ENCODE measurements at regions not wholly inside any gene's neighbourhood (a gene's known extent, or its start where the extent isn't known, plus 50 kb on each side); places are given as distances from the start of the nearest gene placed in this dataset.

DNA sequence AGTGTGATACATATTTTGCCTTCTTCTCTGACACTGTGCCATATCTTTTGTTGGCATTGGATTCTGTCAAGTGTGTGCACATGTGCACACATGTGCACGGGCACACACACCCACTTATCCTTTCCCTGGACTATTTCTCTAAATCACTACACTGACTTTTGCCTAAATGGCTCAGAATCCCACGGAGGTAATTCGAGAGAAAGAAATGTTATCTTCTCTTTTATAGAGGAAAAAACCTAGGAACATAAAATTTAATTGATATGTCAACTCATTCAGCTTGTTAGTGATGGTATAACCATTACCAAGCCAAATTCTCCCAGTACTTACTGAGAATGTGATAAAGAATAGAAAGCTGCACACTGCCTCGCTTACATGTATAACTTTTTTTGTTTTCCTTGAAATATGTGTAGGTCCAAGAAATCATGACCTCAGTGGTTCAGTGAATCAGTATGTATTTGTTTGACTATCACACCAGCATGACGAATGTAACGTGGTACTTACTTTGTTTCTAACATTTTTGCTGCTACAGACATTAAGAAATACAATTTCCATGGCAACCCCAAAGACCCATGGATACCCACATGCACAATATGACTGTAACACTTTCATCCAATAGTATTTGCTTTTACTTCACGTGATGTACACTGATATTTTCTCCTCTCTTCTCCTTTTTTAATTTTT, 163.0 kb downstream of the PCDH7 start (continued):
- TF ChIP-seq, protein P1, sequence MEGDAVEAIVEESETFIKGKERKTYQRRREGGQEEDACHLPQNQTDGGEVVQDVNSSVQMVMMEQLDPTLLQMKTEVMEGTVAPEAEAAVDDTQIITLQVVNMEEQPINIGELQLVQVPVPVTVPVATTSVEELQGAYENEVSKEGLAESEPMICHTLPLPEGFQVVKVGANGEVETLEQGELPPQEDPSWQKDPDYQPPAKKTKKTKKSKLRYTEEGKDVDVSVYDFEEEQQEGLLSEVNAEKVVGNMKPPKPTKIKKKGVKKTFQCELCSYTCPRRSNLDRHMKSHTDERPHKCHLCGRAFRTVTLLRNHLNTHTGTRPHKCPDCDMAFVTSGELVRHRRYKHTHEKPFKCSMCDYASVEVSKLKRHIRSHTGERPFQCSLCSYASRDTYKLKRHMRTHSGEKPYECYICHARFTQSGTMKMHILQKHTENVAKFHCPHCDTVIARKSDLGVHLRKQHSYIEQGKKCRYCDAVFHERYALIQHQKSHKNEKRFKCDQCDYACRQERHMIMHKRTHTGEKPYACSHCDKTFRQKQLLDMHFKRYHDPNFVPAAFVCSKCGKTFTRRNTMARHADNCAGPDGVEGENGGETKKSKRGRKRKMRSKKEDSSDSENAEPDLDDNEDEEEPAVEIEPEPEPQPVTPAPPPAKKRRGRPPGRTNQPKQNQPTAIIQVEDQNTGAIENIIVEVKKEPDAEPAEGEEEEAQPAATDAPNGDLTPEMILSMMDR (IDR thresholded peaks at IDR 0.05; ENCODE audit: control extremely low read depth in 1 of 3, insufficient read depth in 1 of 3, low read depth in 1 of 3, low read length in 3 of 3): no peak
- TF ChIP-seq HDAC2 (IDR thresholded peaks at IDR 0.05; ENCODE audit: borderline replicate concordance in 1 of 2, low read depth in 2 of 2, low read length in 2 of 2): no peak
- no peak for TF ChIP-seq TEAD4 (IDR thresholded peaks at IDR 0.05; ENCODE audit: low read depth, low read length)
- TF ChIP-seq SAP30 (IDR thresholded peaks at IDR 0.05; ENCODE audit: insufficient read depth, insufficient replicate concordance, low read length): no peak
- no peak for TF ChIP-seq SIX5 (IDR thresholded peaks at IDR 0.05; ENCODE audit: low read depth, low read length)
- no peak for TF ChIP-seq CHD1 (IDR thresholded peaks at IDR 0.05; ENCODE audit: low read depth, low read length)
